ENCODE measurements at regions not wholly inside any gene's neighbourhood (a gene's known extent, or its start where the extent isn't known, plus 50 kb on each side); places are given as distances from the start of the nearest gene placed in this dataset.
"Not testable (repeated sequence)": the region's sequence is repeated elsewhere in the genome, so short reads cannot be mapped to it uniquely, and the experiment has no call there.

- no peaks in the 10 kb centered on the region for H3K27me3 ChIP-seq (ENCODE audit: low read depth, low read length)
- no peak overlapping the region for H3K27ac ChIP-seq (ENCODE audit: low read length)
- H3K36me3 ChIP-seq (ENCODE audit: control insufficient read depth in 1 of 2, insufficient read depth in 2 of 2, low read length in 2 of 2) = no peaks in the 10 kb centered on the region
- H3K9me3 ChIP-seq (ENCODE audit: control insufficient read depth in 1 of 2, low read length in 2 of 2) = no peaks in the 10 kb centered on the region
- peaks cover 0 to 14% of the 10 kb centered on the region in 2 donors for H3K4me1 ChIP-seq (ENCODE audit: control insufficient read depth in 1 of 2, insufficient read depth in 2 of 2, low read length in 2 of 2)
- no peak overlapping the region for H3K4me3 ChIP-seq (ENCODE audit: low read depth in 1 of 2, low read length in 2 of 2)
Observed at GRCh38 chr2:215830304-215830703, 183.0 kb downstream of the MREG start.

- Histone ChIP-seq H3K4me1 (ENCODE audit: control insufficient read depth in 1 of 2, insufficient read depth in 2 of 2, low read length in 2 of 2) (peaks cover 0 to 14% of the 10 kb centered on the region in 2 donors), H3K27me3 (ENCODE audit: low read depth, low read length) (no peaks in the 10 kb centered on the region), H3K9me3 (ENCODE audit: control insufficient read depth in 1 of 2, low read length in 2 of 2) (no peaks in the 10 kb centered on the region), H3K4me3 (ENCODE audit: low read depth in 1 of 2, low read length in 2 of 2) (no peak overlapping the region), H3K27ac (ENCODE audit: low read length) (no peak overlapping the region), H3K36me3 (ENCODE audit: control insufficient read depth in 1 of 2, insufficient read depth in 2 of 2, low read length in 2 of 2) (no peaks in the 10 kb centered on the region)
Observed at GRCh38 chr2:215829261-215829660, 184.1 kb downstream of the MREG start.

GRCh38 chr2:215828528-215829184 lies 184.7 kb downstream of the MREG start:
- Histone ChIP-seq H3K36me3 (ENCODE audit: control insufficient read depth in 1 of 2, insufficient read depth in 2 of 2, low read length in 2 of 2) (no peaks in the 10 kb centered on the region), H3K4me1 (ENCODE audit: control insufficient read depth in 1 of 2, insufficient read depth in 2 of 2, low read length in 2 of 2) (peaks cover 0 to 14% of the 10 kb centered on the region in 2 donors), H3K9me3 (ENCODE audit: control insufficient read depth in 1 of 2, low read length in 2 of 2) (no peaks in the 10 kb centered on the region), H3K27me3 (ENCODE audit: low read depth, low read length) (no peaks in the 10 kb centered on the region), H3K27ac (ENCODE audit: low read length) (no peak overlapping the region), H3K4me3 (ENCODE audit: low read depth in 1 of 2, low read length in 2 of 2) (no peak overlapping the region)

GRCh38 chr2:215826838-215827441 lies 186.4 kb downstream of the MREG start:
- Histone ChIP-seq H3K4me1 (ENCODE audit: control insufficient read depth in 1 of 2, insufficient read depth in 2 of 2, low read length in 2 of 2) (peaks cover 0 to 14% of the 10 kb centered on the region in 2 donors), H3K27ac (ENCODE audit: low read length) (no peak overlapping the region), H3K4me3 (ENCODE audit: low read depth in 1 of 2, low read length in 2 of 2) (no peak overlapping the region), H3K9me3 (ENCODE audit: control insufficient read depth in 1 of 2, low read length in 2 of 2) (no peaks in the 10 kb centered on the region), H3K27me3 (ENCODE audit: low read depth, low read length) (no peaks in the 10 kb centered on the region), H3K36me3 (ENCODE audit: control insufficient read depth in 1 of 2, insufficient read depth in 2 of 2, low read length in 2 of 2) (no peaks in the 10 kb centered on the region)

GRCh38 chr2:215826376-215826775 lies 187.0 kb downstream of the MREG start:
- Histone ChIP-seq H3K9me3 (ENCODE audit: control insufficient read depth in 1 of 2, low read length in 2 of 2) (peaks cover 0 to under 1% of the 10 kb centered on the region in 2 donors), H3K27ac (ENCODE audit: low read length) (no peak overlapping the region), H3K4me3 (ENCODE audit: low read depth in 1 of 2, low read length in 2 of 2) (no peak overlapping the region), H3K27me3 (ENCODE audit: low read depth, low read length) (no peaks in the 10 kb centered on the region), H3K4me1 (ENCODE audit: control insufficient read depth in 1 of 2, insufficient read depth in 2 of 2, low read length in 2 of 2) (peaks cover 0 to 14% of the 10 kb centered on the region in 2 donors), H3K36me3 (ENCODE audit: control insufficient read depth in 1 of 2, insufficient read depth in 2 of 2, low read length in 2 of 2) (no peaks in the 10 kb centered on the region)

GRCh38 chr2:215825707-215826106 lies 187.6 kb downstream of the MREG start:
- no peaks in the 10 kb centered on the region for H3K36me3 ChIP-seq (ENCODE audit: control insufficient read depth in 1 of 2, insufficient read depth in 2 of 2, low read length in 2 of 2)
- no peak overlapping the region for H3K4me3 ChIP-seq (ENCODE audit: low read depth in 1 of 2, low read length in 2 of 2)
- H3K27me3 ChIP-seq (ENCODE audit: low read depth, low read length) = no peaks in the 10 kb centered on the region
- peaks cover 0 to 14% of the 10 kb centered on the region in 2 donors for H3K4me1 ChIP-seq (ENCODE audit: control insufficient read depth in 1 of 2, insufficient read depth in 2 of 2, low read length in 2 of 2)
- H3K27ac ChIP-seq (ENCODE audit: low read length) = no peak overlapping the region
- H3K9me3 ChIP-seq (ENCODE audit: control insufficient read depth in 1 of 2, low read length in 2 of 2) = peaks cover 0 to 4% of the 10 kb centered on the region in 2 donors

GRCh38 chr2:215821298-215821697 lies 192.1 kb downstream of the MREG start:
- not testable (repeated sequence) for H3K4me3 ChIP-seq (ENCODE audit: low read depth in 1 of 2, low read length in 2 of 2); H3K27me3 ChIP-seq (ENCODE audit: low read depth, low read length); H3K4me1 ChIP-seq (ENCODE audit: control insufficient read depth in 1 of 2, insufficient read depth in 2 of 2, low read length in 2 of 2); H3K27ac ChIP-seq (ENCODE audit: low read length); H3K36me3 ChIP-seq (ENCODE audit: control insufficient read depth in 1 of 2, insufficient read depth in 2 of 2, low read length in 2 of 2); H3K9me3 ChIP-seq (ENCODE audit: control insufficient read depth in 1 of 2, low read length in 2 of 2)

GRCh38 chr2:215819713-215820112 lies 193.6 kb downstream of the MREG start:
- not testable (repeated sequence) for H3K36me3 ChIP-seq (ENCODE audit: control insufficient read depth in 1 of 2, insufficient read depth in 2 of 2, low read length in 2 of 2); H3K27ac ChIP-seq (ENCODE audit: low read length); H3K4me3 ChIP-seq (ENCODE audit: low read depth in 1 of 2, low read length in 2 of 2); H3K4me1 ChIP-seq (ENCODE audit: control insufficient read depth in 1 of 2, insufficient read depth in 2 of 2, low read length in 2 of 2); H3K27me3 ChIP-seq (ENCODE audit: low read depth, low read length); H3K9me3 ChIP-seq (ENCODE audit: control insufficient read depth in 1 of 2, low read length in 2 of 2)

GRCh38 chr2:215817046-215817445 lies 196.3 kb downstream of the MREG start:
- no peaks in the 10 kb centered on the region for H3K4me1 ChIP-seq (ENCODE audit: control insufficient read depth in 1 of 2, insufficient read depth in 2 of 2, low read length in 2 of 2)
- no peaks in the 10 kb centered on the region for H3K36me3 ChIP-seq (ENCODE audit: control insufficient read depth in 1 of 2, insufficient read depth in 2 of 2, low read length in 2 of 2)
- peaks cover 0 to 4% of the 10 kb centered on the region in 2 donors for H3K9me3 ChIP-seq (ENCODE audit: control insufficient read depth in 1 of 2, low read length in 2 of 2)
- H3K27me3 ChIP-seq (ENCODE audit: low read depth, low read length) = no peaks in the 10 kb centered on the region
- no peak overlapping the region for H3K4me3 ChIP-seq (ENCODE audit: low read depth in 1 of 2, low read length in 2 of 2)
- no peak overlapping the region for H3K27ac ChIP-seq (ENCODE audit: low read length)

- H3K27ac ChIP-seq (ENCODE audit: low read length) = no peak overlapping the region
- no peaks in the 10 kb centered on the region for H3K4me1 ChIP-seq (ENCODE audit: control insufficient read depth in 1 of 2, insufficient read depth in 2 of 2, low read length in 2 of 2)
- no peaks in the 10 kb centered on the region for H3K36me3 ChIP-seq (ENCODE audit: control insufficient read depth in 1 of 2, insufficient read depth in 2 of 2, low read length in 2 of 2)
- no peaks in the 10 kb centered on the region for H3K27me3 ChIP-seq (ENCODE audit: low read depth, low read length)
- no peak overlapping the region for H3K4me3 ChIP-seq (ENCODE audit: low read depth in 1 of 2, low read length in 2 of 2)
- peaks cover 0 to 3% of the 10 kb centered on the region in 2 donors for H3K9me3 ChIP-seq (ENCODE audit: control insufficient read depth in 1 of 2, low read length in 2 of 2)
Observed at GRCh38 chr2:215816424-215816823, 196.9 kb downstream of the MREG start.

- no peaks in the 10 kb centered on the region for H3K9me3 ChIP-seq (ENCODE audit: control insufficient read depth in 1 of 2, low read length in 2 of 2)
- H3K4me1 ChIP-seq (ENCODE audit: control insufficient read depth in 1 of 2, insufficient read depth in 2 of 2, low read length in 2 of 2) = no peaks in the 10 kb centered on the region
- no peaks in the 10 kb centered on the region for H3K27me3 ChIP-seq (ENCODE audit: low read depth, low read length)
- no peak overlapping the region for H3K4me3 ChIP-seq (ENCODE audit: low read depth in 1 of 2, low read length in 2 of 2)
- no peak overlapping the region for H3K27ac ChIP-seq (ENCODE audit: low read length)
- H3K36me3 ChIP-seq (ENCODE audit: control insufficient read depth in 1 of 2, insufficient read depth in 2 of 2, low read length in 2 of 2) = no peaks in the 10 kb centered on the region
Observed at GRCh38 chr2:215815960-215816359, 197.4 kb downstream of the MREG start.

- H3K4me3 ChIP-seq (ENCODE audit: low read depth in 1 of 2, low read length in 2 of 2) = no peak overlapping the region
- H3K27me3 ChIP-seq (ENCODE audit: low read depth, low read length) = no peaks in the 10 kb centered on the region
- H3K4me1 ChIP-seq (ENCODE audit: control insufficient read depth in 1 of 2, insufficient read depth in 2 of 2, low read length in 2 of 2) = no peaks in the 10 kb centered on the region
- H3K36me3 ChIP-seq (ENCODE audit: control insufficient read depth in 1 of 2, insufficient read depth in 2 of 2, low read length in 2 of 2) = no peaks in the 10 kb centered on the region
- H3K27ac ChIP-seq (ENCODE audit: low read length) = no peak overlapping the region
- no peaks in the 10 kb centered on the region for H3K9me3 ChIP-seq (ENCODE audit: control insufficient read depth in 1 of 2, low read length in 2 of 2)
Observed at GRCh38 chr2:215812966-215813365, 200.4 kb downstream of the MREG start.
